ENCODE measurements at regions not wholly inside any gene's neighbourhood (a gene's known extent, or its start where the extent isn't known, plus 50 kb on each side); places are given as distances from the start of the nearest gene placed in this dataset.

DNA sequence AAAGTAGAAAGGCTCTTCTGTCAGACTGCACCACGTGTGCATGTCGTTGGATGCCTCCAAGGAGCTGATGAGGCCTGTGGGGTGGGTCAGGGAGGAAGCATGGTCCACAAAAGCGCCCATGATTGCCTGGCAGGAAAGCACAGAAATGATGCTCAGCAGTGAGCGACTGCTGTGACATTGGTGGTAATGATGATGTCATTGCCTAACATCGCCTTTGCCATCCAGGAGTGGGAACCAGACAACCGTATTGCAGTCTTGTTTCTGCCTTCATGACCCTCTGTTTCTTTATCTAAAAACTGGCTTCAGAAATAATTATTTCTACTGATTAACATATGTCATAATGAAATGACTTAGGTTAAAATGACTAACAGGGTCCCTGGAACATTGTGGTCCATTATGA is 477.8 kb upstream of the B3GAT1 start:
- Histone ChIP-seq H3K9ac (ENCODE audit: low read length in 5 of 5) (no peak overlapping the region), H3K4me1 (ENCODE audit: control insufficient read depth in 5 of 5, insufficient read depth in 5 of 5, low read length in 5 of 5) (no peaks in the 10 kb centered on the region), H3K9me3 (ENCODE audit: control insufficient read depth in 5 of 5, low read length in 5 of 5) (no peaks in the 10 kb centered on the region), H3K36me3 (ENCODE audit: control insufficient read depth in 5 of 5, insufficient read depth in 5 of 5, low read length in 5 of 5) (no peaks in the 10 kb centered on the region), H3K4me3 (ENCODE audit: low read depth in 1 of 5, low read length in 5 of 5) (no peak overlapping the region), H3K27me3 (ENCODE audit: control insufficient read depth in 5 of 5, insufficient read depth in 4 of 5, low read length in 5 of 5) (peaks cover 0 to 9% (median 7%) of the 10 kb centered on the region in 5 donors), H3K27ac (ENCODE audit: low read depth, low read length) (no peak overlapping the region)

DNA sequence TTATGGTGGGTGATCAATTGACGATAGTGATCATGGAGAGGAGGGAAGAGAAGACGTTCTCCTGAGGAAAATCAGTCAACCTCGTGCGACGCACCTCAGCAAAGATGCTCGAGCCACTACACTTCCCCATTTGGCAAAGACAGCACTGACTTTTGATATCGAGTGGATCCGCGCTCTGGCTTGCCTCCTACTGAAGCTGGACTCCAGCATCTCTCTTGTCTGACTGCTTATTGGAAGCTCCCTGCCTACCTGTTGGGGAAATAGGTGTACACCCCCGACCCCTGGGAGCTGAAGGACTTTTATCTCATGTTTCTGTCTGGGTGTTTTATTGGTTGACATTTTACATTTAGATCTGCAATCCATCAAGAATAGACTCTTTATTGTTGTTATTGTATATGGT is 476.8 kb upstream of the B3GAT1 start:
- Histone ChIP-seq H3K27ac (ENCODE audit: low read depth, low read length) (no peak overlapping the region), H3K36me3 (ENCODE audit: control insufficient read depth in 5 of 5, insufficient read depth in 5 of 5, low read length in 5 of 5) (no peaks in the 10 kb centered on the region), H3K27me3 (ENCODE audit: control insufficient read depth in 5 of 5, insufficient read depth in 4 of 5, low read length in 5 of 5) (peaks cover 0 to 9% (median 5%) of the 10 kb centered on the region in 5 donors), H3K4me1 (ENCODE audit: control insufficient read depth in 5 of 5, insufficient read depth in 5 of 5, low read length in 5 of 5) (no peaks in the 10 kb centered on the region), H3K9ac (ENCODE audit: low read length in 5 of 5) (no peak overlapping the region), H3K4me3 (ENCODE audit: low read depth in 1 of 5, low read length in 5 of 5) (no peak overlapping the region), H3K9me3 (ENCODE audit: control insufficient read depth in 5 of 5, low read length in 5 of 5) (no peaks in the 10 kb centered on the region)

DNA sequence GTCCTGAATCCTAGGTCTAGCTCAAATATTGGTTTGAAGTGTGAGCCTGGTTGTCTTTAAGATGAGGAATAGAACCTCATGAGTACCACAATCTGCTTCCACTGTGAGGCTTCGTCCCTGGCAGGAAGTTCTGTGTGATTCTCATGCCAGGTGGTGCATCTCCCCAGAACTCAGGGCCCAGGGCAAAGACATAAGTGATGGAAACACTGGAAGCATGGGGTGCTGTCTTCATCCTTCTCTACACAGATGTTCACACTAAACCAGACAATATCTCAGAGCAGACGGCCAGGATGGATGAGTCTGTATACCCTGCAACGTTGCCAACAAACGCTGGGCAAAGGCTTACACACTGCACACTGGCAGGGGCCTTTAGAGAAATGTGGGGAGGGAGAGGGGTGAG is 475.9 kb upstream of the B3GAT1 start:
- no peaks in the 10 kb centered on the region for H3K4me1 ChIP-seq (ENCODE audit: control insufficient read depth in 5 of 5, insufficient read depth in 5 of 5, low read length in 5 of 5)
- no peaks in the 10 kb centered on the region for H3K9me3 ChIP-seq (ENCODE audit: control insufficient read depth in 5 of 5, low read length in 5 of 5)
- peaks cover 0 to 9% (median 5%) of the 10 kb centered on the region in 5 donors for H3K27me3 ChIP-seq (ENCODE audit: control insufficient read depth in 5 of 5, insufficient read depth in 4 of 5, low read length in 5 of 5)
- no peak overlapping the region for H3K9ac ChIP-seq (ENCODE audit: low read length in 5 of 5)
- H3K27ac ChIP-seq (ENCODE audit: low read depth, low read length) = no peak overlapping the region
- H3K4me3 ChIP-seq (ENCODE audit: low read depth in 1 of 5, low read length in 5 of 5) = no peak overlapping the region
- no peaks in the 10 kb centered on the region for H3K36me3 ChIP-seq (ENCODE audit: control insufficient read depth in 5 of 5, insufficient read depth in 5 of 5, low read length in 5 of 5)

DNA sequence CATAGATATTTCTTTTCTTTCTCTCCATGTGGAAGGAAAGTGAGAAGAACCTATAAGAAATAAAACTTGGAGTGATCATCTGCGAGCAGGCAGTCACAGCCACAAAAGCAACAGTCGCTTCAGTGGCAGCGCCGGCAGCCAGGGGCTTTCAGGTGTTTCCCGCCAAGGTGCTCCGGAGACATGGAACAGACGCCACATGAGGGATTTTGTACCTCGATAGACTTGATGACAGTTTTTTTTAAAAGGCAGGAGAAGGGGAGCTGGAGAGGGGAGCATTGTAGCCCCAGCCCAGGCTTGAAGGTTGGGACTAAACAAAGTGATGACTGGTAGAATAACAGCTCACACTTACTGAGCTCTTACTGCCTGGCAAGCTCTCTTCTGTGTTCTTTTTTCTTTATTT is 471.4 kb upstream of the B3GAT1 start:
- Histone ChIP-seq H3K4me1 (ENCODE audit: control insufficient read depth in 5 of 5, insufficient read depth in 5 of 5, low read length in 5 of 5) (no peaks in the 10 kb centered on the region), H3K9me3 (ENCODE audit: control insufficient read depth in 5 of 5, low read length in 5 of 5) (no peaks in the 10 kb centered on the region), H3K27ac (ENCODE audit: low read depth, low read length) (no peak overlapping the region), H3K27me3 (ENCODE audit: control insufficient read depth in 5 of 5, insufficient read depth in 4 of 5, low read length in 5 of 5) (peaks cover 0 to 12% (median 5%) of the 10 kb centered on the region in 5 donors), H3K36me3 (ENCODE audit: control insufficient read depth in 5 of 5, insufficient read depth in 5 of 5, low read length in 5 of 5) (no peaks in the 10 kb centered on the region), H3K4me3 (ENCODE audit: low read depth in 1 of 5, low read length in 5 of 5) (no peak overlapping the region), H3K9ac (ENCODE audit: low read length in 5 of 5) (no peak overlapping the region)

DNA sequence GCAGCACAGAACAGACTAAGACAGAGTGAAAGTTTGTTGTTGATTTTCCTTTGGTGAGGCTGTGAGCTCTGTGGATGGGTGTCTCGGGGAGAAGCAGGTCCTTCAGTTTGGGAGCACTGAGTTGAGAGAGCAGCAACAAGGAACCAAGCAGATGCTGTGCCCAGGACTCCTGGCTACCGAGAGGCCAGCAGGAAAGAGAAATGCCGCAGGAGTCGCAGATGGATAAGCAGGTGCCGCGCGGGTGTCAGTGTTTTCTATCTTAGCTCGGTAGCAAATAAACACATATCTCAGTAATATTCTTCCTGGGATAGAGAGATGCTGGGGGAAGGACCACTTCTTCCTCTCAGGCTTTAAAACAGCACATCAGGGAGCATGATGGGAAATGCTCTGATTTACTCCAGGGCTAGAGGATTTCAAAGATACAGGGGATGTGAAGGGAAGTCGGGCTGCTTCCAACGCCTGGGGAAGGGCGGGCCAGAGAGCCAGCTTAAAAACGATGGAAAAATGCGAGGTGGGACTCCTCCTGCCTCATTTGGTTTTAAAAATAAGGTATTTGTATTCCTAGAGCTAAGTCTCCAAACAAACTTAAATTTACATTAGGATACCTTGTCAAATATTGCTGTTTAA is 470.7 kb upstream of the B3GAT1 start:
- no peak overlapping the region for H3K9ac ChIP-seq (ENCODE audit: low read length in 5 of 5)
- H3K27ac ChIP-seq (ENCODE audit: low read depth, low read length) = no peak overlapping the region
- no peaks in the 10 kb centered on the region for H3K36me3 ChIP-seq (ENCODE audit: control insufficient read depth in 5 of 5, insufficient read depth in 5 of 5, low read length in 5 of 5)
- H3K4me1 ChIP-seq (ENCODE audit: control insufficient read depth in 5 of 5, insufficient read depth in 5 of 5, low read length in 5 of 5) = no peaks in the 10 kb centered on the region
- no peaks in the 10 kb centered on the region for H3K9me3 ChIP-seq (ENCODE audit: control insufficient read depth in 5 of 5, low read length in 5 of 5)
- H3K27me3 ChIP-seq (ENCODE audit: control insufficient read depth in 5 of 5, insufficient read depth in 4 of 5, low read length in 5 of 5) = peaks cover 0 to 12% (median 5%) of the 10 kb centered on the region in 5 donors
- no peak overlapping the region for H3K4me3 ChIP-seq (ENCODE audit: low read depth in 1 of 5, low read length in 5 of 5)

DNA sequence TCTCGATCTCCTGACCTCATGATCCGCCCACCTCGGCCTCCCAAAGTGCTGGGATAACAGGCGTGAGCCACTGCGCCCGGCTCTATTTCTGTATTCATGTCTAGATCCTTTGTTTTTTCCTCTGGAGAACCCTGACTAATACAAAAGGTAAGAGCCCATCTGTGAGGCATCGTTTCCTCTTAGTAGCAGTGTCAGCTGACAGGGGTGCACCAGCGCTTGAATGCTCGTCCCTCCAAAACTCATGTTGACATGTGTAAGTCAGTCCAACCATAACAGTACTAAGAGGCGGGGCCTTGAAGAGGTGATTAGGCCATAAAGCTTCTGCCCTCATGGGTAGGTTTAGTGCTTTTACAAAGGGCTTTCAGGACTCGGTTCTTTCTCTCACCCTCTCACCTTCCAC is 470.1 kb upstream of the B3GAT1 start:
- Histone ChIP-seq H3K9me3 (ENCODE audit: control insufficient read depth in 5 of 5, low read length in 5 of 5) (no peaks in the 10 kb centered on the region), H3K27me3 (ENCODE audit: control insufficient read depth in 5 of 5, insufficient read depth in 4 of 5, low read length in 5 of 5) (peaks cover 0 to 12% (median 5%) of the 10 kb centered on the region in 5 donors), H3K27ac (ENCODE audit: low read depth, low read length) (no peak overlapping the region), H3K36me3 (ENCODE audit: control insufficient read depth in 5 of 5, insufficient read depth in 5 of 5, low read length in 5 of 5) (no peaks in the 10 kb centered on the region), H3K9ac (ENCODE audit: low read length in 5 of 5) (no peak overlapping the region), H3K4me3 (ENCODE audit: low read depth in 1 of 5, low read length in 5 of 5) (no peak overlapping the region), H3K4me1 (ENCODE audit: control insufficient read depth in 5 of 5, insufficient read depth in 5 of 5, low read length in 5 of 5) (no peaks in the 10 kb centered on the region)

DNA sequence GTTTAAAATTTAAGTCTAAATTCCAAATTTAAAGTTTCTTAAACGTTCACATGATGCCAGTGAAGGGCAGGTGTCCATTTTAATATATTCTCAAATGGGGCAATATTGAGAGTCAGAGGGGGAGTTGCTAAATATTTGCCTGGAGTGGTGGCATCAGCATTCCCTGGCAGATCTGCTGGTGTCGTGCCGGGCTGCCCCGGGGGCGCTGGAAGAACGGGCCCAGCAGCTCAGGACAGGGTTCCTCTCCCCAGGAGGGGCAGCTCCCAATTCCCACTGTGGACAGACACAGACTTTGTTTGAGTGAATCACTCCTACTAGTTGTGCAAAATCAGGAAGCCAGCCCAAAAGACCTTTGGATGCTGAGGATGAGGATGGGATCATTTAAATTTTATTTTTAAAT is 468.7 kb upstream of the B3GAT1 start:
- H3K27me3 ChIP-seq (ENCODE audit: control insufficient read depth in 5 of 5, insufficient read depth in 4 of 5, low read length in 5 of 5) = peaks cover 0 to 12% (median 5%) of the 10 kb centered on the region in 5 donors
- H3K27ac ChIP-seq (ENCODE audit: low read depth, low read length) = no peak overlapping the region
- H3K9me3 ChIP-seq (ENCODE audit: control insufficient read depth in 5 of 5, low read length in 5 of 5) = no peaks in the 10 kb centered on the region
- H3K36me3 ChIP-seq (ENCODE audit: control insufficient read depth in 5 of 5, insufficient read depth in 5 of 5, low read length in 5 of 5) = no peaks in the 10 kb centered on the region
- no peak overlapping the region for H3K4me3 ChIP-seq (ENCODE audit: low read depth in 1 of 5, low read length in 5 of 5)
- no peaks in the 10 kb centered on the region for H3K4me1 ChIP-seq (ENCODE audit: control insufficient read depth in 5 of 5, insufficient read depth in 5 of 5, low read length in 5 of 5)
- no peak overlapping the region for H3K9ac ChIP-seq (ENCODE audit: low read length in 5 of 5)

DNA sequence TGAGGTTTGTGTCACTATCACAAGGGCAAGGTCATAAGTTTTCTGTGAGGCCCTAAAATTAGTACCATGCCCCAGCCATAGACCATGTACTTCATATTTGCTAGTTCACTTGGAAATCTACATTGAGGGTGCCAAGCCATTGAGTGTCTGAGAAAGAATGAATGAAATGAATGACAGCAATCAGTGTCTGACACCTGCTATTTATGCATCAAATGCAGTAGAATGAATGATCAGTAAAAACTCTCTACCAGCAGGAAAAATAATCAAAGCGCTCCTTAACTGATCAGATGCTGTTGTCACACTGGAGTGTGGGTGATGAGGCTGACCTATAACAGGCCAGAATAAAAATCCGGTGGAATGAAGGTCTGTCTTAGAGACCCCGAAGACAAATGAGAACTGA is 467.9 kb upstream of the B3GAT1 start:
- Histone ChIP-seq H3K27me3 (ENCODE audit: control insufficient read depth in 5 of 5, insufficient read depth in 4 of 5, low read length in 5 of 5) (peaks cover under 1 to 12% (median 7%) of the 10 kb centered on the region in 5 donors), H3K9me3 (ENCODE audit: control insufficient read depth in 5 of 5, low read length in 5 of 5) (no peaks in the 10 kb centered on the region), H3K27ac (ENCODE audit: low read depth, low read length) (no peak overlapping the region), H3K36me3 (ENCODE audit: control insufficient read depth in 5 of 5, insufficient read depth in 5 of 5, low read length in 5 of 5) (no peaks in the 10 kb centered on the region), H3K9ac (ENCODE audit: low read length in 5 of 5) (no peak overlapping the region), H3K4me3 (ENCODE audit: low read depth in 1 of 5, low read length in 5 of 5) (no peak overlapping the region), H3K4me1 (ENCODE audit: control insufficient read depth in 5 of 5, insufficient read depth in 5 of 5, low read length in 5 of 5) (no peaks in the 10 kb centered on the region)

DNA sequence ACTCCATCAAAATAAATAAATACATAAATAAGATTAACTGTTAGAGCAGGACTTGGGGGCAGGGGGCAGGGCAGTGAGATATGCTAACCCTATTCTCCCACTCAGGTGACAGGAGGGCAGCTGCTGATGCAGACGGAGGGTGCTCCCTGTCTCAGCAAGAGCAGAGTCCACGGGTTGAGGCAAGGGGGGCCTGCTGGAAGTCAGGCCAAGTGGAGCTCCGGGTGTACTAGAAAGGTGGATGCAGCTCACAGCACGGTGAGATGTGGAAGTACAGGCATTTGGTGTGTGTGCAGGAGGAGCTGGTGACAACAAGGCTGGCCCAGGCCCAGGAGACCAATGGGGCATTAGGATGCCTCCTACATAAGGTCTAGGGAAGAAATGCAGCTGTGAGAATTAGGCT is 467.3 kb upstream of the B3GAT1 start:
- H3K36me3 ChIP-seq (ENCODE audit: control insufficient read depth in 5 of 5, insufficient read depth in 5 of 5, low read length in 5 of 5) = no peaks in the 10 kb centered on the region
- H3K9ac ChIP-seq (ENCODE audit: low read length in 5 of 5) = no peak overlapping the region
- H3K27me3 ChIP-seq (ENCODE audit: control insufficient read depth in 5 of 5, insufficient read depth in 4 of 5, low read length in 5 of 5) = peaks cover 3 to 12% (median 9%) of the 10 kb centered on the region in 5 donors
- H3K27ac ChIP-seq (ENCODE audit: low read depth, low read length) = no peak overlapping the region
- no peaks in the 10 kb centered on the region for H3K9me3 ChIP-seq (ENCODE audit: control insufficient read depth in 5 of 5, low read length in 5 of 5)
- no peaks in the 10 kb centered on the region for H3K4me1 ChIP-seq (ENCODE audit: control insufficient read depth in 5 of 5, insufficient read depth in 5 of 5, low read length in 5 of 5)
- H3K4me3 ChIP-seq (ENCODE audit: low read depth in 1 of 5, low read length in 5 of 5) = no peak overlapping the region

DNA sequence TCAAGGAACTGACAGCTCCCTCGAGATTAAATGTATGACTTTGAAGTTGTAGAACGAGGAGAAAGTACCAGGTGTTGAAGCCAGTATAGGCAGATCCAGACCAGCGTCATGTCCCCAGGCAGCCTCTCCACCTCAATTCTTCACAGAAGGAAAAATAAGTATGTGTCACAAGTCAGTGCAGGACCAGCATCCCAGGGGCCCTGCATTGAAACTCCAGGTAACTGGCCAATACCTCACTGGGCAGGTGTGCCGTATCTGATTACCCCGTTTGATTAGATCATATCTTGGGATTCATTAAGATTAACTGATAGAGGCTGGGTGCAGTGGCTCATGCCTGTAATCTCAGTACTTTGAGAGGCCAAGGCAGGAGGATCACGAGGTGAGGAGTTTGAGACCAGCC is 466.7 kb upstream of the B3GAT1 start:
- Histone ChIP-seq H3K4me1 (ENCODE audit: control insufficient read depth in 5 of 5, insufficient read depth in 5 of 5, low read length in 5 of 5) (no peaks in the 10 kb centered on the region), H3K27me3 (ENCODE audit: control insufficient read depth in 5 of 5, insufficient read depth in 4 of 5, low read length in 5 of 5) (peaks cover 3 to 12% (median 9%) of the 10 kb centered on the region in 5 donors), H3K9ac (ENCODE audit: low read length in 5 of 5) (no peak overlapping the region), H3K36me3 (ENCODE audit: control insufficient read depth in 5 of 5, insufficient read depth in 5 of 5, low read length in 5 of 5) (no peaks in the 10 kb centered on the region), H3K4me3 (ENCODE audit: low read depth in 1 of 5, low read length in 5 of 5) (no peak overlapping the region), H3K27ac (ENCODE audit: low read depth, low read length) (no peak overlapping the region), H3K9me3 (ENCODE audit: control insufficient read depth in 5 of 5, low read length in 5 of 5) (no peaks in the 10 kb centered on the region)
